Type B pancreatic cell (in vitro differentiated cells): ENCODE measurements at regions not wholly inside any gene's neighbourhood (a gene's known extent, or its start where the extent isn't known, plus 50 kb on each side); places are given as distances from the start of the nearest gene placed in this dataset.
A peak's percentile ranks its signal among the peaks of the same experiment; 100 is the strongest.

Experiments
- DNase-seq: peaks from one replicate; pipeline ENCODE4 v3.0.0; 2021; ENCODE audit warnings: mixed read lengths; ENCODE audit not compliant: unreplicated experiment; ENCODE audit errors: extremely low spot score
- H3K27ac Mint-ChIP-seq: 2 replicates; pipeline ENCODE4 v1.8.0; 2021; ENCODE audit warnings: mild to moderate bottlenecking, mixed read lengths
- H3K27me3 Mint-ChIP-seq: 2 replicates; pipeline ENCODE4 v1.8.0; 2021; ENCODE audit warnings: mixed read lengths
- H3K36me3 Mint-ChIP-seq: 2 replicates; pipeline ENCODE4 v1.8.0; 2021; ENCODE audit warnings: mixed read lengths
- H3K4me1 Mint-ChIP-seq: one replicate; pipeline ENCODE4 v1.8.0; 2021; ENCODE audit warnings: mixed read lengths; ENCODE audit not compliant: unreplicated experiment
- H3K4me3 Mint-ChIP-seq: 2 replicates; pipeline ENCODE4 v1.8.0; 2021; ENCODE audit warnings: mild to moderate bottlenecking, mixed read lengths
- H3K9me3 Mint-ChIP-seq: 2 replicates; pipeline ENCODE4 v1.8.0; 2021; ENCODE audit warnings: mixed read lengths
- TF ChIP-seq, protein P1 (sequence below): fragments of 200-600 bp; sonication (generic); conservative IDR thresholded peaks from 2 replicates; pipeline ENCODE4 v1.5.0; 2021; ENCODE audit warnings: antibody characterized with exemption, mild to moderate bottlenecking

DNA sequence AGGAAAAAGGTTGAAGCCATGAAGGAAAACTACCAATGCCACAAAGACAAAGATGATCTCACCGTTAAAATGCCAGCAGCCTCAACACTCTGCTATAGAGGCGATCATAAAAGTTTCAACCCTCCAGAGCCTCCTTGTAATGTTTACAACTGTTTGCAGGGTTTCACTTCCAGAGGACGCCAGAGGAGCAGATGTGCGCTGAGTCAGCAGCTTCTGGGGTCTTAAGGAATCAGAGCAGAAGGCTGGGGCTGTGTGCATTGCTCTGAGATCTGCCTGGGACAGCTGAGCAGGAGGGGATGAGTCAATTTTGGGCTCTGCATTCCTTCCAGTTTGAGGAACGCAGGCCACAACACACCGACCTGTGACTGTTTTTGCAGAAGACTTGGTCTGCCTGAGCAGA, 98.3 kb downstream of the TMEM130 start:
- Mint-ChIP-seq H3K4me1 (peaks cover 14% of the 10 kb centered on the region), H3K27ac (no peak overlapping the region), H3K36me3 (no peaks in the 10 kb centered on the region), H3K27me3 (no peaks in the 10 kb centered on the region), H3K9me3 (no peaks in the 10 kb centered on the region), H3K4me3 (peak overlapping the region; percentile 24)
- TF ChIP-seq, protein P1, sequence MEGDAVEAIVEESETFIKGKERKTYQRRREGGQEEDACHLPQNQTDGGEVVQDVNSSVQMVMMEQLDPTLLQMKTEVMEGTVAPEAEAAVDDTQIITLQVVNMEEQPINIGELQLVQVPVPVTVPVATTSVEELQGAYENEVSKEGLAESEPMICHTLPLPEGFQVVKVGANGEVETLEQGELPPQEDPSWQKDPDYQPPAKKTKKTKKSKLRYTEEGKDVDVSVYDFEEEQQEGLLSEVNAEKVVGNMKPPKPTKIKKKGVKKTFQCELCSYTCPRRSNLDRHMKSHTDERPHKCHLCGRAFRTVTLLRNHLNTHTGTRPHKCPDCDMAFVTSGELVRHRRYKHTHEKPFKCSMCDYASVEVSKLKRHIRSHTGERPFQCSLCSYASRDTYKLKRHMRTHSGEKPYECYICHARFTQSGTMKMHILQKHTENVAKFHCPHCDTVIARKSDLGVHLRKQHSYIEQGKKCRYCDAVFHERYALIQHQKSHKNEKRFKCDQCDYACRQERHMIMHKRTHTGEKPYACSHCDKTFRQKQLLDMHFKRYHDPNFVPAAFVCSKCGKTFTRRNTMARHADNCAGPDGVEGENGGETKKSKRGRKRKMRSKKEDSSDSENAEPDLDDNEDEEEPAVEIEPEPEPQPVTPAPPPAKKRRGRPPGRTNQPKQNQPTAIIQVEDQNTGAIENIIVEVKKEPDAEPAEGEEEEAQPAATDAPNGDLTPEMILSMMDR = no peak
- no peak for DNase-seq

DNA sequence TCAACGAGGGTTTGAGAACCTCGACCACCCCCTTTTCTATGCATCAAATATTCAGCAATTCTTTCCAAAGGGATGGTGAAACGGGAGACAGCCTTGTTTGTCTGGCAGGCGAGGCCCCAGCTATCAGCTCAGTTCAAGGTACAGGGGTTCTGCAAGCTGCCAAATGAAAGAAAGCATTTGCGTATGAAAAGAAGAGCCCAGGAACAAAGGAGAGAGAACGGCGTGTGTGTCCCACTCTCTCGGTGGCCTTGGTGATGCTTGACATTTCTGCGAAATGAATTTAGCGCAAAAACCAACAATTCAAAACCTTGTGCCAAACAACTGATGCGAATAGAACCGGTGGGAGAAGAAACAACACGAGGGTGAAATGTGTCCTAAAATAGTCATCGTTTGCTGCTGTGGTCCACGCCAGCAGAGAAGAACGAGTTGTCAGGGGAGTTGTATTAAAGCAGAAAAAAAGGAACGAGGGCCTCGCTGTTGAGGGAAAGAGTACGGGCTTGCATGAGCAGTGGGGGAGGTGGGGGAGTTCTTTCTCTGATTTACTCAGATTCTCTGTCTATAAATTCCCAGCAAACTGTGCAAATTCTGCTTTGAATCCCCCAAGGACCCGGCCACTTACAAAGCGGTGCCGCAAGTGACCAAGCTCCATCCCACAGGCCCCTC, 97.7 kb downstream of the TMEM130 start:
- H3K27ac Mint-ChIP-seq = peak overlapping the region; percentile 40
- peak overlapping the region; percentile 24 for H3K4me3 Mint-ChIP-seq
- no peaks in the 10 kb centered on the region for H3K36me3 Mint-ChIP-seq
- peaks cover 14% of the 10 kb centered on the region for H3K4me1 Mint-ChIP-seq
- no peak for DNase-seq
- H3K9me3 Mint-ChIP-seq = no peaks in the 10 kb centered on the region
- H3K27me3 Mint-ChIP-seq = no peaks in the 10 kb centered on the region
- TF ChIP-seq, protein P1 = no peak

DNA sequence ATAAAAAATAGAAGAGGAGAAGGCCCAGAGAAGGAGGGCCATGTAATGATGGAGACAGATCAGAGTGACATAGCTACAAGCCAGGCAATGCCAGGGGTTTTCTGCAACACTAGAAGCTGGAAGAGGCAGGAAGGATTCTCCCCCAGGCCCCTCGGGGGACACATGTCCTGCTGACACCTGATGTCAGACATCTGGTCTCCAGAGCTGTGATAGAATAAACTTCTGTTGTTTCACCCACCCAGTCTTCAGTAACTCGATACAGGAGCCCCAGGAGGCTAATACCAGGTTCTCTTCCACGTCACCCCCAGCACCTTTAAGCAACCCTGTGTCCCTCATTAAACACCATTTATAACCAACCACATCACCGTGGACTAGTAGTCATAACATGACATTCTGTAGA, 94.9 kb downstream of the TMEM130 start:
- Mint-ChIP-seq H3K4me3 (no peak overlapping the region), H3K4me1 (peaks cover 14% of the 10 kb centered on the region), H3K36me3 (no peaks in the 10 kb centered on the region), H3K9me3 (no peaks in the 10 kb centered on the region), H3K27me3 (no peaks in the 10 kb centered on the region), H3K27ac (no peak overlapping the region)
- no peak for DNase-seq
- TF ChIP-seq, protein P1 = no peak

DNA sequence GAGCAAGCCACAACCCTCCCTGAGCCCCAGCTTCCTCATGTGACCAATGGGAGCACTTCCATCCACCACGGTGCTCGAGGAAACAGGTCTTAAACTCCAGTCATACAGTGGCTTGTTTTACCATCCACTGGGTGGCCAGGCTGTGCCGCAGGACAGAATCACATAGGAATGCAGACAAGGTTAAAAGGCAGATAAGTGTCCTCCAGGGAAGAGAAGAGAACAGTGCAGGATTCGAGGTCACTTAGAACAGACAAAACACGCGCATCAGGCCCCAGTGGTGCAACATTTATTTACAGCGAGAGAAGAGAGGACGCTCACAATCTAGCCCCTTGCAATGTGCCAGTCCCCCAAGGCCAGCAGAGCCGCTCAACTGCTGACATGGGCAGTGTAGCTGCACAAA, 92.8 kb downstream of the TMEM130 start:
- Mint-ChIP-seq H3K9me3 (no peaks in the 10 kb centered on the region), H3K27me3 (no peaks in the 10 kb centered on the region), H3K4me1 (peaks cover 6% of the 10 kb centered on the region), H3K4me3 (no peak overlapping the region), H3K27ac (no peak overlapping the region), H3K36me3 (no peaks in the 10 kb centered on the region)
- DNase-seq = no peak
- TF ChIP-seq, protein P1 = no peak

DNA sequence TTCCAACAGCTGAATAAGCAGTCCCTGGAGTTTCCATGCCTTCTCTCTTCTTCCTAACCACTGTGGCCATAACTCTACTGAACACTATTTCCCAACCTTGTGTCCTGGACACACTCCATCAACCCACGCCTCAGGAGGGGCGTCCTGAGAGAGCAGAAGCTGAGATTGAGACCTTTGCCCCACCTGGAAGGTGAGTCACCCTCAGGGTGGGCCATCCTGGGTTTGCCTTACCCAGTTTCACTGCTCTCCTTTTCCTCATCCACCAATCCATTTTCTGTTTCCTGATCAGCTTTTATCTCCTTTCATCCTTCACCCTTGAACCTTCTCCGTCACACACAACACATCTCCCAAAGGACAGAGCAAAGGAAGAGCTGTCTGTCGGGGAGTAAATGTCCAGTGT, 91.4 kb downstream of the TMEM130 start:
- H3K4me1 Mint-ChIP-seq = peaks cover 4% of the 10 kb centered on the region
- no peak overlapping the region for H3K27ac Mint-ChIP-seq
- no peak for DNase-seq

More for the DNA sequence above, 91.4 kb downstream of the TMEM130 start:
- Mint-ChIP-seq H3K9me3 (no peaks in the 10 kb centered on the region), H3K27me3 (no peaks in the 10 kb centered on the region), H3K36me3 (no peaks in the 10 kb centered on the region), H3K4me3 (no peak overlapping the region)
- TF ChIP-seq, protein P1 = no peak
